WTC11 (cell line): ENCODE measurements at regions not wholly inside any gene's neighbourhood (a gene's known extent, or its start where the extent isn't known, plus 50 kb on each side); places are given as distances from the start of the nearest gene placed in this dataset.

Experiments used
- ATAC-seq: fragments of 200-7000 bp; cut with Tn5 transposase; 2 replicates; pipeline ENCODE4 v1.10.0; 2021; ENCODE audit warnings: mild to moderate bottlenecking, moderate library complexity
- CTCF ChIA-PET: fragments of 300-600 bp; sonication (Branson Sonifier 250); formaldehyde crosslinking; loops from one replicate; lab custom pipeline; 2021; ENCODE audit warnings: antibody characterized with exemption; lab: Charles Lee
- POLR2A ChIA-PET: fragments of 350-600 bp; sonication (Branson Sonifier 250); formaldehyde crosslinking; loops from one replicate; lab custom pipeline; 2021; ENCODE audit warnings: antibody characterized with exemption; lab: Charles Lee
- DNase-seq: peaks from one replicate; pipeline ENCODE4 v3.0.0; 2021; ENCODE audit warnings: low spot score
- H3K27ac Mint-ChIP-seq: 2 replicates; pipeline ENCODE4 v1.8.0; 2021; ENCODE audit warnings: mixed read lengths
- H3K27me3 Mint-ChIP-seq: 2 replicates; pipeline ENCODE4 v1.8.0; 2021; ENCODE audit warnings: low read depth, mild to moderate bottlenecking, moderate library complexity, mixed read lengths
- H3K36me3 Mint-ChIP-seq: 2 replicates; pipeline ENCODE4 v1.8.0; 2021; ENCODE audit warnings: mixed read lengths
- H3K4me1 Mint-ChIP-seq: 2 replicates; pipeline ENCODE4 v1.8.0; 2022; ENCODE audit warnings: mixed read lengths
- H3K4me3 Mint-ChIP-seq: 2 replicates; pipeline ENCODE4 v1.8.0; 2021; ENCODE audit warnings: mild to moderate bottlenecking, moderate library complexity, mixed read lengths
- H3K9me3 Mint-ChIP-seq: 2 replicates; pipeline ENCODE4 v1.8.0; 2021; ENCODE audit warnings: mixed read lengths
- AFF4 ChIP-seq: sonication (generic); formaldehyde crosslinking; IDR thresholded peaks from 2 replicates; pipeline ENCODE4 v1.8.1; 2023; ENCODE audit warnings: mild to moderate bottlenecking, missing genetic modification reagents, borderline replicate concordance
- ATF2 ChIP-seq: sonication (generic); formaldehyde crosslinking; IDR thresholded peaks from 2 replicates; pipeline ENCODE4 v1.8.1; 2022; ENCODE audit warnings: low read depth, missing genetic modification reagents, borderline replicate concordance
- E2F1 ChIP-seq: sonication (generic); formaldehyde crosslinking; IDR thresholded peaks from 2 replicates; pipeline ENCODE4 v1.8.0; 2022; ENCODE audit warnings: mild to moderate bottlenecking, missing genetic modification reagents
- JUN ChIP-seq: sonication (generic); formaldehyde crosslinking; IDR thresholded peaks from 2 replicates; pipeline ENCODE4 v1.8.0; 2023; ENCODE audit warnings: mild to moderate bottlenecking, missing genetic modification reagents
- MAX ChIP-seq: sonication (generic); formaldehyde crosslinking; IDR thresholded peaks from 2 replicates; pipeline ENCODE4 v1.8.0; 2022; ENCODE audit warnings: mild to moderate bottlenecking, missing genetic modification reagents
- RORB ChIP-seq: fragments of 250-450 bp; sonication (Bioruptor Pico); IDR thresholded peaks from 2 replicates; pipeline ENCODE4 v1.9.0; 2021; ENCODE audit warnings: mild to moderate bottlenecking
- STAT6 ChIP-seq: sonication (generic); formaldehyde crosslinking; conservative IDR thresholded peaks from 2 replicates; pipeline ENCODE4 v1.8.1; 2023; ENCODE audit warnings: mild to moderate bottlenecking, low read depth, missing genetic modification reagents, moderate library complexity
- TCF7 ChIP-seq: sonication (generic); formaldehyde crosslinking; IDR thresholded peaks from 2 replicates; pipeline ENCODE4 v1.8.0; 2022; ENCODE audit warnings: mild to moderate bottlenecking, low read depth, missing genetic modification reagents, moderate library complexity
- ZNF232 ChIP-seq: sonication (generic); formaldehyde crosslinking; IDR thresholded peaks from 2 replicates; pipeline ENCODE4 v1.8.0; 2022; ENCODE audit warnings: mild to moderate bottlenecking, missing genetic modification reagents

GRCh38 chr2:16397681-16398475 lies 267.8 kb downstream of the CYRIA start (continued):
- TF ChIP-seq AFF4 (CRISPR knock-in tag), result no peak
- no peak for TF ChIP-seq STAT6
- no peak for TF ChIP-seq E2F1 (CRISPR knock-in tag)

- DNase-seq (no peak), ATAC-seq (no peak)
- ChIA-PET CTCF (no interaction called here), POLR2A (no interaction called here)
- H3K9me3 Mint-ChIP-seq, result peaks cover under 1% of the 10 kb centered on the region
- H3K4me1 Mint-ChIP-seq, result no peaks in the 10 kb centered on the region
- H3K4me3 Mint-ChIP-seq, result no peak overlapping the region
- H3K27ac Mint-ChIP-seq, result no peak overlapping the region
- no peaks in the 10 kb centered on the region for H3K27me3 Mint-ChIP-seq
- TF ChIP-seq TCF7 (no peak), RORB (CRISPR knock-in tag) (no peak), MAX (CRISPR knock-in tag) (no peak), AFF4 (CRISPR knock-in tag) (no peak), ZNF232 (CRISPR knock-in tag) (no peak), JUN (no peak), ATF2 (CRISPR knock-in tag) (no peak)
- H3K36me3 Mint-ChIP-seq, result no peaks in the 10 kb centered on the region
Observed at GRCh38 chr2:16396986-16397385, 268.6 kb downstream of the CYRIA start.
